GM19372 (cell line): ENCODE measurements at regions not wholly inside any gene's neighbourhood (a gene's known extent, or its start where the extent isn't known, plus 50 kb on each side); places are given as distances from the start of the nearest gene placed in this dataset.
"Not testable (repeated sequence)": the region's sequence is repeated elsewhere in the genome, so short reads cannot be mapped to it uniquely, and the experiment has no call there.

Experiments
- ATAC-seq: cut with Tn5 transposase; IDR thresholded peaks from one replicate; pipeline ENCODE4 v1.9.1; 2021; ENCODE audit warnings: mild to moderate bottlenecking, low read depth, moderate library complexity; ENCODE audit not compliant: unreplicated experiment

GRCh38 chr1:233722212-233722979, 108.5 kb downstream of the KCNK1 start:
- no peak for ATAC-seq

GRCh38 chr1:233723387-233723786, 109.5 kb downstream of the KCNK1 start:
- no peak for ATAC-seq

- ATAC-seq, result not testable (repeated sequence)
These were observed 110.3 kb downstream of the KCNK1 start for GRCh38 chr1:233724131-233724631.

- ATAC-seq, result no peak
These were observed 111.5 kb downstream of the KCNK1 start for GRCh38 chr1:233725423-233725822.

- ATAC-seq, result no peak
These were observed 114.8 kb downstream of the KCNK1 start for GRCh38 chr1:233728721-233729120.

- ATAC-seq, result no peak
These were observed 116.5 kb downstream of the KCNK1 start for GRCh38 chr1:233730380-233730779.

- no peak for ATAC-seq
These were observed 116.9 kb downstream of the KCNK1 start for GRCh38 chr1:233730809-233731208.

GRCh38 chr1:233732206-233732605, 118.3 kb downstream of the KCNK1 start:
- ATAC-seq, result no peak

- no peak for ATAC-seq
These were observed 120.5 kb downstream of the KCNK1 start for GRCh38 chr1:233734456-233734855.

GRCh38 chr1:233735331-233735730, 121.4 kb downstream of the KCNK1 start:
- no peak for ATAC-seq

- ATAC-seq, result no peak
These were observed 121.9 kb downstream of the KCNK1 start for GRCh38 chr1:233735847-233736246.

GRCh38 chr1:233737341-233737740, 123.4 kb downstream of the KCNK1 start:
- no peak for ATAC-seq

- no peak for ATAC-seq
These were observed 124.5 kb downstream of the KCNK1 start for GRCh38 chr1:233738396-233738795.

- no peak for ATAC-seq
These were observed 124.9 kb downstream of the KCNK1 start for GRCh38 chr1:233738850-233739249.

- ATAC-seq, result no peak
These were observed 131.0 kb downstream of the KCNK1 start for GRCh38 chr1:233744779-233745513.

GRCh38 chr1:233750139-233750538, 136.2 kb downstream of the KCNK1 start:
- ATAC-seq, result no peak

- ATAC-seq, result no peak
These were observed 144.8 kb upstream of the SLC35F3 start for GRCh38 chr1:233759665-233760064.

GRCh38 chr1:233764304-233764703, 140.2 kb upstream of the SLC35F3 start:
- ATAC-seq, result not testable (repeated sequence)

- ATAC-seq, result no peak
These were observed 126.9 kb upstream of the SLC35F3 start for GRCh38 chr1:233777566-233777965.

- no peak for ATAC-seq
These were observed 124.4 kb upstream of the SLC35F3 start for GRCh38 chr1:233780049-233780448.

- no peak for ATAC-seq
These were observed 121.4 kb upstream of the SLC35F3 start for GRCh38 chr1:233782937-233783586.
